ENCODE measurements at regions not wholly inside any gene's neighbourhood (a gene's known extent, or its start where the extent isn't known, plus 50 kb on each side); places are given as distances from the start of the nearest gene placed in this dataset.

- intact Hi-C loops (cut with micrococcal nuclease): no loop called here
- FAIRE-seq (no peak), DNase-seq (ENCODE audit: low read depth, low spot score) (no peak)
- H3K27me3 ChIP-seq (ENCODE audit: control insufficient read depth in 2 of 2, insufficient read depth in 2 of 2, low read length in 2 of 2): no peaks in the 10 kb centered on the region
- no peaks in the 10 kb centered on the region for H3K9me3 ChIP-seq (replicated peaks; ENCODE audit: control insufficient read depth, insufficient read depth, low read length)
- no peak overlapping the region for H3K4me2 ChIP-seq (ENCODE audit: insufficient read depth, low read length)
- no peak overlapping the region for H3K4me3 ChIP-seq (replicated peaks in 1 of 3; ENCODE audit: insufficient read depth in 1 of 3, low read depth in 1 of 3, low read length in 3 of 3)
- dilution Hi-C loops (cut with MboI; ENCODE audit: extremely low pct_ligation_motif_present, low sequenced_read_pairs): no loop called here
- no peak overlapping the region for H3K27ac ChIP-seq (ENCODE audit: insufficient read depth, low read depth, low read length)
- no TSS peak for BruUV-seq (replicated peaks)
- H3K4me1 ChIP-seq (ENCODE audit: control insufficient read depth, extremely low read depth, insufficient read depth, low read length): no peaks in the 10 kb centered on the region
- H3K79me2 ChIP-seq (ENCODE audit: control insufficient read depth, insufficient read depth, low read length): no peaks in the 10 kb centered on the region
- H3K9ac ChIP-seq (replicated peaks; ENCODE audit: extremely low read depth, insufficient read depth, low read length): no peak overlapping the region
- no peaks in the 10 kb centered on the region for H3K9me1 ChIP-seq (replicated peaks; ENCODE audit: control insufficient read depth, extremely low read depth, insufficient read depth, low read length)
- TF ChIP-seq EZH2 (IDR thresholded peaks at IDR 0.05; ENCODE audit: borderline replicate concordance, low read depth, low read length, severe bottlenecking): no peak
- TF ChIP-seq MYC (IDR thresholded peaks at IDR 0.05; ENCODE audit: low read depth, low read length): no peak
- no peak for TF ChIP-seq CTCF (IDR thresholded peaks at IDR 0.05; ENCODE audit: extremely low read depth in 1 of 2, insufficient read depth in 1 of 2, low read depth in 1 of 2, low read length in 2 of 2)
- no peak for TF ChIP-seq GATA2 (IDR thresholded peaks at IDR 0.05; ENCODE audit: insufficient read depth, insufficient read length, low read depth, low read length)
- no peak for TF ChIP-seq MAX (IDR thresholded peaks at IDR 0.05; ENCODE audit: insufficient read depth, insufficient read length)
- TF ChIP-seq FOS (IDR thresholded peaks at IDR 0.05; ENCODE audit: borderline replicate concordance, insufficient read depth, low read length): no peak
- TF ChIP-seq POLR2AphosphoS5 (IDR thresholded peaks at IDR 0.05; ENCODE audit: insufficient read depth, low read depth, low read length): no peak
- no peak for TF ChIP-seq POLR2A (IDR thresholded peaks at IDR 0.05; ENCODE audit: low read depth, low read length)
- no peak for TF ChIP-seq JUN (IDR thresholded peaks at IDR 0.05; ENCODE audit: borderline replicate concordance, insufficient read depth, insufficient read length, low read depth)
- no peak overlapping the region for H2AFZ ChIP-seq (ENCODE audit: low read depth, low read length)
- POLR2A ChIA-PET: no interaction called here
- H3K36me3 ChIP-seq (ENCODE audit: control insufficient read depth in 2 of 2, extremely low read depth in 1 of 2, insufficient read depth in 2 of 2, low read length in 2 of 2): no peaks in the 10 kb centered on the region
- CTCF ChIA-PET: no interaction called here
- no peaks in the 10 kb centered on the region for H4K20me1 ChIP-seq (replicated peaks; ENCODE audit: control insufficient read depth, extremely low read depth, insufficient read depth, low read length)
Observed at GRCh38 chr6:165835410-165835851, 172.4 kb upstream of the PDE10A start.

All from endothelial cell of umbilical vein (primary cell).